Activated CD8-positive, alpha-beta memory T cell treated with anti-CD3 and anti-CD28 coated beads for 36 hours (primary cell): ENCODE measurements at regions not wholly inside any gene's neighbourhood (a gene's known extent, or its start where the extent isn't known, plus 50 kb on each side); places are given as distances from the start of the nearest gene placed in this dataset.
"Not testable (repeated sequence)": the region's sequence is repeated elsewhere in the genome, so short reads cannot be mapped to it uniquely, and the experiment has no call there.

Experiments used
- CTCF ChIA-PET: fragments of 350-600 bp; sonication (Branson Sonifier 250); formaldehyde crosslinking; loops from one replicate; lab custom pipeline; 2021; ENCODE audit warnings: antibody characterized with exemption; lab: Charles Lee
- POLR2A ChIA-PET: fragments of 350-600 bp; sonication (Branson Sonifier 250); formaldehyde crosslinking; loops from one replicate; lab custom pipeline; 2021; ENCODE audit warnings: antibody characterized with exemption; lab: Charles Lee

DNA sequence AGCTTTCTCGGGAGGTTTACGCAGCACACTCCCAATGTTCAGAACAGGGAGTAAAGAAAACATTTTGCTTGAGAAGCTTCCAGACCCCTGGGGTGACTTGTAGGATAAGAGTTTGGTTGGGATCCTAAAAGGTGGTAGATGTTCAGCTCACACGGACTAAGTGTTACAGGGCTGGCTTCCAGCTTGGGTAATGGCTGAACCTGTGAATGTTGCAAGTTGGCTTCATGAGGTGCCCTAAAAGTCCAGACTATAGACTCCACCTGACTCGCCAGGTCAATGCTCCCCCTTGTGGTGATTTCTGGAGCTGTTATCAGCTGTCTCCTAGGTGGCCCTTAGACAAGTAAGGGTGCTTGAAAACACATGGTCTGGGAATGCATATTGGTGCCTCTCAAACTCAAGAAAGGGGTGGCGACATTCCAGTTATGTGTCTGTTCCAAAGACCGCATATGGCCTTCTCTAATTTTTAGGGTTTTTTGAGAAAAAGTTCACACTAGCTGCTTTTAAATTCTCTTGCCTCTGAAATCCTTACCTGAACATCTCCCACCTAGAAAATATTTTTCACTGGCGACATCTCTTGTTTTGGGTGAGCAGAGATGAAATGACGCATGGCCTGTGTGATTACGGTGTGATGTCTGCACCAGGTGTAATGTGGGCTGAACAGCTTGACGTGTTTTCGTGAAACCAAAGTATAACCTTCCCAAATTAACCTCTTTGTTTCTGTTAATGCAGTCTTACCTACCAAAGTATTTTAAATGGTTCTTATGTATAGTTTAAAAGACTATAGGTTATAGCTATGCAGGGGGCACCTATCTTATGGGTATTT lies 175.7 kb upstream of the KBTBD8 start:
- CTCF ChIA-PET: interaction anchor here (0.6 to 2.3 kb wide), 11 partner anchors 9 to 570 kb away, joined by 3 to 10 read pairs (median 4); no protein-coding TSS in a partner anchor
- POLR2A ChIA-PET: no interaction called here

DNA sequence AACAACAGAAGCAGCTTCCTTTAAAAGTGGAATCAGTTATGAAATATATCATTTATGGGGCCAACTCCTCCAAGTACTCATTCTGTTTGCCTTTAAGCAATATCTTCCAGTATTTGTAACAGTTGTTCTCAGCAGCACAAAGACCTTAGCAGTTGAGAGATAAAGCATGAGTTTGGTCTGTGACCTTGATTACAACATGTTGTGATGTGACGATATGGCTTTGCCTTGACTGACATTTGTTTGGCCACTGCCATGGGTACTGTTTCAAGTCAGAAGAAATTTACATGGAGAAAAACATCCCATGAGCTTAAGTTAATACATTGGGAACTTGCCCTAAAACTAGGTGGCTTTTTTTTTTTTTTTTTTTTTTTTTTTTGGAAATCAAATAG lies 175.1 kb upstream of the KBTBD8 start:
- CTCF ChIA-PET: interaction anchor here (0.6 to 2.3 kb wide), 7 partner anchors 8 to 571 kb away, joined by 3 to 10 read pairs (median 5); no protein-coding TSS in a partner anchor
- POLR2A ChIA-PET: no interaction called here

- ChIA-PET CTCF (no interaction called here), POLR2A (no interaction called here)
These were observed 174.6 kb upstream of the KBTBD8 start for GRCh38 chr3:66823532-66823931.

GRCh38 chr3:66825375-66825774 lies 172.7 kb upstream of the KBTBD8 start:
- ChIA-PET CTCF (no interaction called here), POLR2A (no interaction called here)

DNA sequence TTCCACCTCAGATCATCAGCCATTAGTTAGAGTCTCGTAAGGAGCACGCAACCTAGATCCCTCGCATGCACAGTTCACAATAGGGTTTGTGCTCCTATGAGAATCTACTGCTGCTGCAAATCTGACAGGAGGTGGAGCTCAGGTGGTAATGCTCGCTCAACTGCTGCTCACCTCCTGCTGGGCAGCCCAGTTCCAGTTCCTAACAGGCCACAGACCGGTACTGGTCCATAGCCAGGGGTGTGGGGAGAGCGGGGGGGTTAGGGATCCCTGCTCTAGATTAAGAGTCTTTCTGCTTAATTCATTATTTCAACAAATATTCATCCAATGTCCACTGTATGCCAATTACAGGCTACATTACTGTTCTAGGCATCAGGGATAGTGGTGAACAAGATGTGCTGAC lies 170.4 kb upstream of the KBTBD8 start:
- CTCF ChIA-PET: no interaction called here

DNA sequence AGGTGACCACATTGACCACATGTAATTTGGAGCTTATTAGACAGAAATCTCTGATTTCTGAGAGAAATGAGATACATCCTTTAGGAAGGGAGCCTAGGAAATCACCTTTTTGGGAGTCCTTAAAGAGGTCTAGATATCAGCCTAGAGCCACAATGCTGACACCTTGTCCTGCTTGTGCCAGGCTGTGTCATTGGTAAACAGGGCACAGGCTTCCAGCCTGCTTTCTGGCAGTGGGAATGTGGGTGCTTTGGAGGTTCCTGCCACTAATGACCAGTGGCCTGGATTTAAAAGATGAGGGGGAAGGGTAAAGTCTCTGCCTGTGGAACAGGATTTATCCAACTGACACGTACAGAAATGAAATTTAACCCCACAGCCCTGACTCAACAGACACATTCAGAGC lies 169.8 kb upstream of the KBTBD8 start:
- POLR2A ChIA-PET: no interaction called here

More for the DNA sequence above, 170.4 kb upstream of the KBTBD8 start:
- POLR2A ChIA-PET: no interaction called here

GRCh38 chr3:66830301-66830700 lies 167.8 kb upstream of the KBTBD8 start:
- ChIA-PET POLR2A (no interaction called here), CTCF (interaction anchor here (0.7 to 2.0 kb wide), 2 partner anchors 8 to 108 kb away, joined by 3 to 10 read pairs; no protein-coding TSS in a partner anchor)

More for the DNA sequence above, 169.8 kb upstream of the KBTBD8 start:
- CTCF ChIA-PET: interaction anchor here (0.6 kb wide), 1 partner anchor 509 kb away, joined by 3 read pairs; no protein-coding TSS in a partner anchor

DNA sequence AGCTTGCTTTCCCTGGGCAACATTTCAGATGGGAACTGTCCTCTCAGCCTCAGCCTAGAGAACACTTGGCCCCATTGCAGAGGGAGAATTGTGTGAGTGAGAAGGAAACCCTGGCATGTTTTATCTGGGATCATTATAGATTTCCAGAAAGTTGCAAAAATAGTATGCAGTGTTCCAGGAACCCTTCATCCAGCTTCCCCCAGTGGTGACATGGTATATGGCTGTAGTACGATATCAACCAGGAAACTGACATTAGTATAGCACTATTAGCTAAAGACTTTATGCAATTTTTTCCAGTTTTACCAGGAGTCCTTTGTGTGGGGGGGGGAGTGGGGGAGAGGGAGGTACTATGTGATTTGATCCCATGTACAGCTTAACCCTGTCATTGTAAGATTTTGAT lies 166.2 kb upstream of the KBTBD8 start:
- CTCF ChIA-PET: interaction anchor here (0.6 to 2.0 kb wide), 2 partner anchors 10 to 12 kb away, joined by 3 to 10 read pairs; no protein-coding TSS in a partner anchor
- POLR2A ChIA-PET: no interaction called here

- CTCF ChIA-PET: no interaction called here
- POLR2A ChIA-PET: no interaction called here
These were observed 161.5 kb upstream of the KBTBD8 start for GRCh38 chr3:66836363-66837152.

DNA sequence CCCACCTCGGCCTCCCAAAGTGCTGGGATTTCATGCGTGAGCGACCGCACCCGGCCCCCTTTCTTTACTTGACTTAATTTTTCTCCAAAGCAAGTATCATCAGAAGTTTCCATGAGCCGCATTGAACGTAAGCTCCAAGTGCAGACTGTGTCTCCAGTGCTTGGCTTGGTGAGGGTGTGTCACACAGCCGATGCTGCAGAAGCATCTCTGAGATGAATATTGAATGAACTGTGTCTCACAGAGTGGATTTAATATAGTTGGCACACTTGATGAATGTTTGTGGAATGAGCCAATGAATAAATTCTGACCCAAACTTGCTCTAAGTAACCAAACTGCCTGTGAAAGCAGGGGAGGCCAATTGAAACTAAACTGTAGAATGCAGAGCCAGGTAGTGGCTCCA lies 159.4 kb upstream of the KBTBD8 start:
- CTCF ChIA-PET: no interaction called here
- POLR2A ChIA-PET: no interaction called here

DNA sequence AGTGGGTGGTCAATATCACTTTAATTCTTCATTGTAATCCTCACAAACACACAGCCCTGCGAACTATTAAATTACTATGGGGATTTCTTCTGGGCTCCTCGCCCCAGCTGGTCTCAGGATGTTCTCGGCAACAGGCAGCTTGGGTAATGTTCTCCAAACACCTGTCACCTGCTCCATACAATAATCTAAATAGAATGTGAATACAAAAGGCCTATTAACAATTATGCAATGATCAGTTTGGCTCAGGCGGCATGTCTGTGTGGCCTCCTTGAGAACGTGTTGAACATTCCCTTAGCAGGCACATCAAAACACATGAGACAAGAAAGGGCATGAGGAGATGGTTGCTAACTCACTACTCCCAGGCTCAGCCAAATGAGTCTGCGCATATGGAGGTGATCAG lies 158.6 kb upstream of the KBTBD8 start:
- CTCF ChIA-PET: no interaction called here
- POLR2A ChIA-PET: no interaction called here

DNA sequence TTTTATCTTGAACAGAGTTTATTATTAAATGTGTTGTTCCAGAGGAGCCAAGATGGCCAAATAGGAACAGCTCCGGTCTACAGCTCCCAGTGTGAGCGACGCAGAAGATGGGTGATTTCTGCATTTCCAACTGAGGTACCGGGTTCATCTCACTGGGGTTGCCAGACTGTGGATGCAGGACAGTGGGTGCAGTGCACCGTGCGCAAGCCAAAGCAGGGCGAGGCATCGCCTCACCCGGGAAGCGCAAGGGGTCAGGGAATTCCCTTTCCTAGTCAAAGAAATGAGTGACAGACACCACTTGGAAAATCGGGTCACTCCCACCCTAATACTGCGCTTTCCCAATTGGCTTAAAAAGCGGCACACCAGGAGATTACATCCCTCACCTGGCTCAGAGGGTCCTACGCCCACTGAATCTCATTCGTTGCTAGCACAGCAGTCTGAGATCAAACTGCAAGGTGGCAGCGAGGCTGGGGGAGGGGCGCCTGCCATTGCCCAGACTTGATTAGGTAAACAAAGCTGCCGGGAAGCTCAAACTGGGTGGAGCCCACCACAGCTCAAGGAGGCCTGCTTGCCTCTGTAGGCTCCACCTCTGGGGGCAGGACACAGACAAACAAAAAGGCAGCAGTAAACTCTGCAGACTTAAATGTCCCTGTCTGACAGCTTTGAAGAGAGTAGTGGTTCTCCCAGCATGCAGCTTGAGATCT lies 155.2 kb upstream of the KBTBD8 start:
- POLR2A ChIA-PET, CTCF ChIA-PET: not testable (repeated sequence)

DNA sequence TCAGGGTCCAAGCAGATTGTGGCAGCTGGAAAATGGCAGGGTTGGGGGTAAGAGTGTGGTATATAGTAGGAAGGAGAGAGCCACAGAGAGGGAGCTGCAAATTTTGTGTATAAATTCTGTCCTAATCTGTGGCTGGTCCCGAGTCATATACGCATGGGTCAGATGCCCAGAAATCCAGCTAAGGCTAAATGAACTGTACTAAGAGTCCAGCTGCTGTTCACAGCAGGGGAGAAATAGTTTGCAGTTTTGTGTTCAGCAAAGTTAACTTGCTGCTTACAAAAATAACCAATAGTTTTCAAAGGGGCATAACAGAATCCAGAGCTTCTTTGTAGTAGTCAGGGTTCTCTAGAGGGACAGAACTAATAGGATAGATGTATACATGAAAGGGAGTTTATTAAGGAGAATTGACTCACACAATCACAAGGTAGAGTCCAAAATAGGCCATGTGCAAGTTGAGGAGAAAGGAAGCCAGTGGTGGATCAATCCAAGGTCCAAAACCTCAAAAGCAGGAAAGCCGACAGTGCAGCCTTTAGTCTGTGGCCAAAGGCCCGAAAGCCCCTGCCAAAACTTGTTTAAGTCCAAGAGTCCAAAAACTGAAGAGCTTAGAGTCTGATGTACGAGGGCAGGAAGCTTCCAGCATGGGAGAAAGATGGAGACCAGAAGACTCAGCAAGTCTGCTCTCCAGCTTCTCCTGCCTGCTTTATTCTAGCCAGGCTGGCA lies 146.1 kb upstream of the KBTBD8 start:
- CTCF ChIA-PET: no interaction called here

GRCh38 chr3:66854601-66855151 lies 143.4 kb upstream of the KBTBD8 start:
- CTCF ChIA-PET: no interaction called here
- POLR2A ChIA-PET: no interaction called here

More for the DNA sequence above, 146.1 kb upstream of the KBTBD8 start:
- POLR2A ChIA-PET: no interaction called here

GRCh38 chr3:66856533-66856932 lies 141.6 kb upstream of the KBTBD8 start:
- ChIA-PET CTCF (no interaction called here), POLR2A (no interaction called here)

GRCh38 chr3:66858656-66859381 lies 139.3 kb upstream of the KBTBD8 start:
- ChIA-PET CTCF (no interaction called here), POLR2A (no interaction called here)

DNA sequence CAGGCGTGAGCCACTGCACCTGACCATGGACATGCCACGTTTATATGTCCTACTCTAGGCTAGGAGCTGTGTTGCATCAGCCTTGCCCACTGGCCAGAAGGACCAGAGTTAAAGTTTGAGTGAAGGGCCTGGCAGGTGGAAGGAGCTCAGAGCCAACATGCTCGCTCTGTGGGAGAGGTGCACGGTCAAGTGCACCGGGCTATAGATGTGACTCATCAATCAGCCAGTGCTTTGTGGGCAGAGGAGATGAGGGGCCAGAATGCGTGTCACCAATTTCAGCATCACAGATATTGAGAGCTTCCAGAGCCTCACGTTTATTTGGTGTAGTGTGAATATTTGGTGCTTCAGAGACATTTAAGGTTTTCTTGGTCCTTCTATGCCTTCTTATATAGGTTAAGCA lies 137.3 kb upstream of the KBTBD8 start:
- POLR2A ChIA-PET: interaction anchor here (0.6 kb wide), 1 partner anchor 26 kb away, joined by 5 read pairs; no protein-coding TSS in a partner anchor

More for the DNA sequence above, 137.3 kb upstream of the KBTBD8 start:
- CTCF ChIA-PET: interaction anchor here (0.6 kb wide), 1 partner anchor 62 kb away, joined by 3 read pairs; no protein-coding TSS in a partner anchor
